Cerebellar nuclear complex (tissue), 1 donor: ENCODE measurements at regions not wholly inside any gene's neighbourhood (a gene's known extent, or its start where the extent isn't known, plus 50 kb on each side); places are given as distances from the start of the nearest gene placed in this dataset.
"Not testable (repeated sequence)": the region's sequence is repeated elsewhere in the genome, so short reads cannot be mapped to it uniquely, and the experiment has no call there.

Experiments
- DNase-seq, 2 experiments: peaks; one replicate each; lab custom pipeline; 2025; lab: John Stamatoyannopoulos, UW

GRCh38 chr3:145906755-145907154 is 254.2 kb downstream of the PLOD2 start:
- DNase-seq, result no peak

- no peak for DNase-seq
Measured at GRCh38 chr3:145911016-145911415, 250.0 kb downstream of the PLOD2 start.

- DNase-seq, result no peak
Measured at GRCh38 chr3:145915787-145916186, 245.2 kb downstream of the PLOD2 start.

GRCh38 chr3:145927736-145928135 is 233.2 kb downstream of the PLOD2 start:
- DNase-seq, result not testable (repeated sequence)

- DNase-seq, result no peak
Measured at GRCh38 chr3:145936971-145937370, 224.0 kb downstream of the PLOD2 start.

- DNase-seq, result no peak
Measured at GRCh38 chr3:145939431-145939830, 221.6 kb downstream of the PLOD2 start.

GRCh38 chr3:145942052-145942451 is 218.9 kb downstream of the PLOD2 start:
- no peak for DNase-seq

- DNase-seq, result no peak
Measured at GRCh38 chr3:145943952-145944351, 217.0 kb downstream of the PLOD2 start.

GRCh38 chr3:145951441-145951840 is 209.5 kb downstream of the PLOD2 start:
- no peak for DNase-seq

- no peak for DNase-seq
Measured at GRCh38 chr3:145952536-145952935, 208.4 kb downstream of the PLOD2 start.

- DNase-seq, result no peak
Measured at GRCh38 chr3:145953316-145953715, 207.7 kb downstream of the PLOD2 start.

- no peak for DNase-seq
Measured at GRCh38 chr3:145959457-145960088, 201.4 kb downstream of the PLOD2 start.

GRCh38 chr3:145963111-145963510 is 197.9 kb downstream of the PLOD2 start:
- no peak for DNase-seq

- no peak for DNase-seq
Measured at GRCh38 chr3:145967043-145967442, 193.9 kb downstream of the PLOD2 start.

GRCh38 chr3:145971186-145971585 is 189.8 kb downstream of the PLOD2 start:
- DNase-seq, result no peak

GRCh38 chr3:145972851-145973250 is 188.1 kb downstream of the PLOD2 start:
- no peak for DNase-seq

- no peak for DNase-seq
Measured at GRCh38 chr3:145981056-145981455, 179.9 kb downstream of the PLOD2 start.

- no peak for DNase-seq
Measured at GRCh38 chr3:145983101-145983500, 177.9 kb downstream of the PLOD2 start.
